ENCODE measurements at regions not wholly inside any gene's neighbourhood (a gene's known extent, or its start where the extent isn't known, plus 50 kb on each side); places are given as distances from the start of the nearest gene placed in this dataset.

DNA sequence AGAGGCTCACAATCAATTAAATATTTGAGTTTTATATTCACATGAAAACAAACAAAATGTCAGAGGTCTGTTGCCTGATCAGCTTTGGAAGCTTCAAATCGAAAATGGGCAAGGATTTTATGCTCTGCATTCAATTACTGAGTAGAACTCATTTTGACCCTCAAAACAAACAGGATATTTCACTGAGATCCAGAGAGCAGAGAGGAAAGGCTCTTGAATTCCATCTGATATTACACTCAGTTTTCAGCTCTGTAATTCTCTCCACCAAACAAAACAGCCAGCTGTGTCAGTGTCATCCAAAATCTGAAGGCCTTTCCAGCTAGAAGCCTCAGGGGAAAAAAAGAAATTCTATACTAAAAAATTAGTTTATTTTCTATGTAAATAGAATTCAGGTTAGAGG lies 128.6 kb upstream of the FLRT2 start:
- no peak overlapping the region for H3K4me3 ChIP-seq (ENCODE audit: low read depth, low read length)
- H2AFZ ChIP-seq (ENCODE audit: low read length, unreplicated experiment), result no peak overlapping the region
- H3K27me3 ChIP-seq (ENCODE audit: insufficient read depth, low read length), result no peaks in the 10 kb centered on the region
- H3K79me2 ChIP-seq (ENCODE audit: control insufficient read depth, insufficient read depth, low read length, unreplicated experiment), result no peaks in the 10 kb centered on the region
- H3K4me1 ChIP-seq (ENCODE audit: control insufficient read depth, insufficient read depth, low read length, unreplicated experiment), result no peaks in the 10 kb centered on the region
- H3K36me3 ChIP-seq (ENCODE audit: insufficient read depth, low read length), result no peaks in the 10 kb centered on the region
- H3K27ac ChIP-seq (ENCODE audit: low read depth, low read length), result no peak overlapping the region

DNA sequence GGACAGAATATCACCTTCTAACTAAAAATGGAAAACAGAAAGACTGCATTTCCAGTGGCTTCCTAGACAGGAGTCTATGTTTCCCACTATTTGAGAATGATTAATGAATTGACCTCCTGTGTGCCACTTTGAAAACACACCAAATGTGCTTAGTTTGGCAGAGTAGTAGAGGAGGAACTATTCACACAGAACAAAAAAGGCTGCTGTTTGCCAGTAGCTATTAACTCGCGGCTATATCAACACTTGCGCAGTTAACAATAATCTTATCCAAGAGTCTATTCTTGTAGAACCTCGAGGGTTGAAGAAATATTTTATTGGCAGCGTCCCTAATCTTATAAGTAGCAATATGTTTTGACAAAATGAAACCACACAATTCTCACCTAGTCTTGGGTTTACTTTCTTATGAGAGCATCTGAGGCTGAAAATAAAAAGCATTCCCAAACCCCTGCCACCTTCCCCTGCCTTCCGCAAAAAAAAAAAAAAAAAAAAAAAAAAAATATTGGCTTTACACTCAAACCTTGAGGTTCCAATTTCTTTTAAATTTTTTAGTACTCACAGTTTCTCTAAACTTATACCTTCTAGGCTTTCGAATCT lies 127.3 kb upstream of the FLRT2 start:
- H2AFZ ChIP-seq (ENCODE audit: low read length, unreplicated experiment), result peak overlapping the region; percentile 10
- H3K36me3 ChIP-seq (ENCODE audit: insufficient read depth, low read length), result no peaks in the 10 kb centered on the region
- no peak overlapping the region for H3K4me3 ChIP-seq (ENCODE audit: low read depth, low read length)
- no peaks in the 10 kb centered on the region for H3K4me1 ChIP-seq (ENCODE audit: control insufficient read depth, insufficient read depth, low read length, unreplicated experiment)
- H3K27ac ChIP-seq (ENCODE audit: low read depth, low read length), result no peak overlapping the region
- no peaks in the 10 kb centered on the region for H3K79me2 ChIP-seq (ENCODE audit: control insufficient read depth, insufficient read depth, low read length, unreplicated experiment)
- H3K27me3 ChIP-seq (ENCODE audit: insufficient read depth, low read length), result no peaks in the 10 kb centered on the region

GRCh38 chr14:85409481-85410210 lies 120.3 kb upstream of the FLRT2 start:
- no peak overlapping the region for H3K27ac ChIP-seq (ENCODE audit: low read depth, low read length)

DNA sequence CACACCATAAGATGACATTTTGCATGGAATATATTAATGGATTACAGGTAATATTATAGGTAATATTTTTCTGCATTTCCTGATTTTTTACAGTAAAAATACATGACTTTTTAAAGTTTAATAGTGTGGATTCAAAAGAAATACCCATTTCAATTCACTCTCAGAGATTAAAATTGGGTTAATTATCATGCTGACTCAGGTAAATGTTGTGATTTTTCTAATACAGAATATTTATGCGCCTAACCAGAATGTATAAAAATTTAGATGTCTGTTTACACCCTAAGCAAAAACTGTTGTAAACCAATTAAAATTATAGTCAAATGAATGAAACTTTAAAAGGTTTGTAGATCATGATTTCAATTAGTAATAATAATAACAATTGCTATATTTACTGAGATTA lies 117.2 kb upstream of the FLRT2 start:
- Histone ChIP-seq H3K27ac (ENCODE audit: low read depth, low read length) (no peak overlapping the region), H3K4me3 (ENCODE audit: low read depth, low read length) (no peak overlapping the region), H3K36me3 (ENCODE audit: insufficient read depth, low read length) (no peaks in the 10 kb centered on the region), H3K79me2 (ENCODE audit: control insufficient read depth, insufficient read depth, low read length, unreplicated experiment) (no peaks in the 10 kb centered on the region), H3K27me3 (ENCODE audit: insufficient read depth, low read length) (no peaks in the 10 kb centered on the region), H3K4me1 (ENCODE audit: control insufficient read depth, insufficient read depth, low read length, unreplicated experiment) (peaks cover 29% of the 10 kb centered on the region), H2AFZ (ENCODE audit: low read length, unreplicated experiment) (no peak overlapping the region)

More at GRCh38 chr14:85409481-85410210, 120.3 kb upstream of the FLRT2 start:
- Histone ChIP-seq H3K36me3 (ENCODE audit: insufficient read depth, low read length) (no peaks in the 10 kb centered on the region), H3K4me1 (ENCODE audit: control insufficient read depth, insufficient read depth, low read length, unreplicated experiment) (peaks cover 1% of the 10 kb centered on the region), H3K4me3 (ENCODE audit: low read depth, low read length) (no peak overlapping the region), H2AFZ (ENCODE audit: low read length, unreplicated experiment) (no peak overlapping the region), H3K27me3 (ENCODE audit: insufficient read depth, low read length) (no peaks in the 10 kb centered on the region), H3K79me2 (ENCODE audit: control insufficient read depth, insufficient read depth, low read length, unreplicated experiment) (no peaks in the 10 kb centered on the region)

- Histone ChIP-seq H3K4me1 (ENCODE audit: control insufficient read depth, insufficient read depth, low read length, unreplicated experiment) (peaks cover 34% of the 10 kb centered on the region), H3K4me3 (ENCODE audit: low read depth, low read length) (no peak overlapping the region), H3K27ac (ENCODE audit: low read depth, low read length) (no peak overlapping the region), H3K36me3 (ENCODE audit: insufficient read depth, low read length) (no peaks in the 10 kb centered on the region), H3K79me2 (ENCODE audit: control insufficient read depth, insufficient read depth, low read length, unreplicated experiment) (no peaks in the 10 kb centered on the region), H3K27me3 (ENCODE audit: insufficient read depth, low read length) (no peaks in the 10 kb centered on the region), H2AFZ (ENCODE audit: low read length, unreplicated experiment) (peak overlapping the region; percentile 73)
Observed at GRCh38 chr14:85413836-85414526, 116.0 kb upstream of the FLRT2 start.

GRCh38 chr14:85415015-85415712 lies 114.8 kb upstream of the FLRT2 start:
- Histone ChIP-seq H3K27ac (ENCODE audit: low read depth, low read length) (peak overlapping the region; percentile 86), H3K36me3 (ENCODE audit: insufficient read depth, low read length) (no peaks in the 10 kb centered on the region), H3K4me1 (ENCODE audit: control insufficient read depth, insufficient read depth, low read length, unreplicated experiment) (peaks cover 34% of the 10 kb centered on the region), H3K4me3 (ENCODE audit: low read depth, low read length) (peak overlapping the region; percentile 60), H3K79me2 (ENCODE audit: control insufficient read depth, insufficient read depth, low read length, unreplicated experiment) (no peaks in the 10 kb centered on the region), H2AFZ (ENCODE audit: low read length, unreplicated experiment) (peak overlapping the region; percentile 73), H3K27me3 (ENCODE audit: insufficient read depth, low read length) (no peaks in the 10 kb centered on the region)

GRCh38 chr14:85416771-85417170 lies 113.2 kb upstream of the FLRT2 start:
- Histone ChIP-seq H3K27me3 (ENCODE audit: insufficient read depth, low read length) (no peaks in the 10 kb centered on the region), H3K79me2 (ENCODE audit: control insufficient read depth, insufficient read depth, low read length, unreplicated experiment) (no peaks in the 10 kb centered on the region), H2AFZ (ENCODE audit: low read length, unreplicated experiment) (peak overlapping the region; percentile 65), H3K27ac (ENCODE audit: low read depth, low read length) (peak overlapping the region; percentile 86), H3K4me1 (ENCODE audit: control insufficient read depth, insufficient read depth, low read length, unreplicated experiment) (peaks cover 44% of the 10 kb centered on the region), H3K36me3 (ENCODE audit: insufficient read depth, low read length) (no peaks in the 10 kb centered on the region), H3K4me3 (ENCODE audit: low read depth, low read length) (peak overlapping the region; percentile 13; the same call in 1 of the 2 replicates)

DNA sequence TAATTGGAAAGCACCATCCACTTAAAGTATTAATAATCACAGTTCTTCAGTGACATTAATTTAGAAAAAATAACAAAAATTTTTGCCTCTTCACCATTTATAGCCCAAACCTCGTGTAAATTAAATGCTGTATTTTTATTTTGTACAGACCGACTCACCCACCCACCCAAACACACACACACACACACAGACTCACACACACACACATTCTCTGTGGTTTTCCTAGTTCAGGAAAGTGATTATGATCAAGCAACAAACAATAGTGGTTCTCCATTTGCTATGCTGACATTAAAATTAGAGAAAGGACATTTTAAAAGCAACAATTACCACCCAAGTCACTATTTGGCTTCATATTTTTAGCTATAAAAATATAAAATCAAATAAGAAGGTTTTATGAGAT lies 112.5 kb upstream of the FLRT2 start:
- Histone ChIP-seq H3K36me3 (ENCODE audit: insufficient read depth, low read length) (no peaks in the 10 kb centered on the region), H2AFZ (ENCODE audit: low read length, unreplicated experiment) (peak overlapping the region; percentile 7), H3K27ac (ENCODE audit: low read depth, low read length) (peak overlapping the region; percentile 86; the same call in 1 of the 2 replicates), H3K4me1 (ENCODE audit: control insufficient read depth, insufficient read depth, low read length, unreplicated experiment) (peaks cover 45% of the 10 kb centered on the region), H3K27me3 (ENCODE audit: insufficient read depth, low read length) (no peaks in the 10 kb centered on the region), H3K4me3 (ENCODE audit: low read depth, low read length) (no peak overlapping the region), H3K79me2 (ENCODE audit: control insufficient read depth, insufficient read depth, low read length, unreplicated experiment) (no peaks in the 10 kb centered on the region)

DNA sequence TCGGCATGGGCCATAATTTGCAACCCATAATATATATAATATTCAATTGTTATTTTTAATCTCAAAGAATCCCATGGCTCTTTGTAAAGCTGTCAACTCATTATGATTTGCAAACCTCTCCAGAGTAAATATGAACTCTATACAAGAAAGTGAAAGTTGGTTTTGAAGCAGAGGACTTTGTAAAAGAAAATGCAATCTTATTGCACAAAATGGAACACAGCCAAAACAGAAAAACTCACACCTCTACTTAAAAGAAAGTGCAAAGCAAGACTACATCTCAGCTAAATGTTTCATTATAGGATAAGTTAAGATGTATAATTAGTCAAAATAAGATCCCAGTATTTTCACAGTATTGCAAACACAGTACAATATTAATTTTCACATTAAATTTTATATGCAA lies 111.2 kb upstream of the FLRT2 start:
- Histone ChIP-seq H3K27me3 (ENCODE audit: insufficient read depth, low read length) (no peaks in the 10 kb centered on the region), H2AFZ (ENCODE audit: low read length, unreplicated experiment) (peak overlapping the region; percentile 1), H3K4me3 (ENCODE audit: low read depth, low read length) (no peak overlapping the region), H3K36me3 (ENCODE audit: insufficient read depth, low read length) (no peaks in the 10 kb centered on the region), H3K79me2 (ENCODE audit: control insufficient read depth, insufficient read depth, low read length, unreplicated experiment) (no peaks in the 10 kb centered on the region), H3K27ac (ENCODE audit: low read depth, low read length) (no peak overlapping the region), H3K4me1 (ENCODE audit: control insufficient read depth, insufficient read depth, low read length, unreplicated experiment) (peaks cover 45% of the 10 kb centered on the region)

GRCh38 chr14:85420278-85420677 lies 109.7 kb upstream of the FLRT2 start:
- Histone ChIP-seq H3K27me3 (ENCODE audit: insufficient read depth, low read length) (no peaks in the 10 kb centered on the region), H3K36me3 (ENCODE audit: insufficient read depth, low read length) (no peaks in the 10 kb centered on the region), H3K4me1 (ENCODE audit: control insufficient read depth, insufficient read depth, low read length, unreplicated experiment) (peaks cover 39% of the 10 kb centered on the region), H3K4me3 (ENCODE audit: low read depth, low read length) (no peak overlapping the region), H3K79me2 (ENCODE audit: control insufficient read depth, insufficient read depth, low read length, unreplicated experiment) (no peaks in the 10 kb centered on the region), H3K27ac (ENCODE audit: low read depth, low read length) (no peak overlapping the region), H2AFZ (ENCODE audit: low read length, unreplicated experiment) (no peak overlapping the region)

Measured in ACC112 (cell line).